Suppressor macrophage treated with lipopolysaccharide for 4 hours (primary cell): ENCODE measurements at regions not wholly inside any gene's neighbourhood (a gene's known extent, or its start where the extent isn't known, plus 50 kb on each side); places are given as distances from the start of the nearest gene placed in this dataset.

Experiments
- DNase-seq: peaks from one replicate; pipeline ENCODE4 v3.0.0-alpha.2; 2020

GRCh38 chr2:128498086-128498485 is 179.4 kb upstream of the HS6ST1 start:
- DNase-seq: no peak

GRCh38 chr2:128498589-128498988 is 179.9 kb upstream of the HS6ST1 start:
- DNase-seq: no peak

GRCh38 chr2:128499367-128500137 is 180.9 kb upstream of the HS6ST1 start:
- no peak for DNase-seq

GRCh38 chr2:128500138-128500800 is 181.6 kb upstream of the HS6ST1 start:
- no peak for DNase-seq

GRCh38 chr2:128501006-128501690 is 182.5 kb upstream of the HS6ST1 start:
- no peak for DNase-seq

GRCh38 chr2:128501700-128502099 is 183.0 kb upstream of the HS6ST1 start:
- DNase-seq: no peak

- no peak for DNase-seq
Observed at GRCh38 chr2:128502200-128502599, 183.5 kb upstream of the HS6ST1 start.

GRCh38 chr2:128502638-128503246 is 184.1 kb upstream of the HS6ST1 start:
- no peak for DNase-seq

GRCh38 chr2:128503399-128504245 is 185.0 kb upstream of the HS6ST1 start:
- no peak for DNase-seq

- no peak for DNase-seq
Observed at GRCh38 chr2:128504246-128505149, 185.8 kb upstream of the HS6ST1 start.

- DNase-seq: no peak
Observed at GRCh38 chr2:128505150-128505490, 186.5 kb upstream of the HS6ST1 start.

- no peak for DNase-seq
Observed at GRCh38 chr2:128505575-128506526, 187.2 kb upstream of the HS6ST1 start.

- no peak for DNase-seq
Observed at GRCh38 chr2:128506534-128506933, 187.9 kb upstream of the HS6ST1 start.

- peak; percentile 56 for DNase-seq
Observed at GRCh38 chr2:128510701-128511397, 192.2 kb upstream of the HS6ST1 start.

GRCh38 chr2:128511731-128512378 is 193.2 kb upstream of the HS6ST1 start:
- no peak for DNase-seq

- DNase-seq: no peak
Observed at GRCh38 chr2:128512379-128513115, 193.9 kb upstream of the HS6ST1 start.

GRCh38 chr2:128513116-128513960 is 194.7 kb upstream of the HS6ST1 start:
- peak; percentile 85 for DNase-seq

- DNase-seq: peak; percentile 91
Observed at GRCh38 chr2:128513961-128514283, 195.3 kb upstream of the HS6ST1 start.
